Activated T-helper 1 cell treated with anti-CD3 and anti-CD28 coated beads, Interleukin-2, amount 50 U/mL, for 16 hours (primary cell): ENCODE measurements at regions not wholly inside any gene's neighbourhood (a gene's known extent, or its start where the extent isn't known, plus 50 kb on each side); places are given as distances from the start of the nearest gene placed in this dataset.
"Not testable (repeated sequence)": the region's sequence is repeated elsewhere in the genome, so short reads cannot be mapped to it uniquely, and the experiment has no call there.

ENCODE experiments used
- DNase-seq, 2 donors: peaks; one replicate each; pipeline ENCODE4 v3.0.0-alpha.2; 2020; ENCODE audit warnings: low read depth in 1 of 2, low spot score in 1 of 2

DNA sequence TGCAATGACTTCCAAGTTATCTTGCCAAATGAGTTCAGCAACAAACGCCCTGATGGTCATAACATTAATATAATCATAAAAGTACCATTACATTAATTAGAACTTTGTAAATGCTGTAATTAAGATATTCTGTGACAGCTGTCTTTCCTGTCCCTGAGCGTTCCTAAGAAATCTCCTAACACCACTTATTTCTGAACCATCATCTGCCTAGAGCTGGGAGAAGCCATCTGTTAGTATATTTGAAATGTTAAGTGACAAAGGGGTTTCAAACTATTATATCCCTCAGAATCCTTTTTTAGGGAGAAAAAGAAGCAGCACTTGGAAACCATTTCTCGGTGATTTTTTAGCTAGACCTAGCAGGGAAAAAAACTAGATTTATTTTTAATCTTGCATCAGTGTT, 657.5 kb downstream of the FAM181B start:
- DNase-seq = no peak

- no peak for DNase-seq
These were observed 674.2 kb downstream of the FAM181B start for GRCh38 chr11:82059505-82059904.

- DNase-seq = no peak
These were observed 677.2 kb downstream of the FAM181B start for GRCh38 chr11:82056450-82056849.

DNA sequence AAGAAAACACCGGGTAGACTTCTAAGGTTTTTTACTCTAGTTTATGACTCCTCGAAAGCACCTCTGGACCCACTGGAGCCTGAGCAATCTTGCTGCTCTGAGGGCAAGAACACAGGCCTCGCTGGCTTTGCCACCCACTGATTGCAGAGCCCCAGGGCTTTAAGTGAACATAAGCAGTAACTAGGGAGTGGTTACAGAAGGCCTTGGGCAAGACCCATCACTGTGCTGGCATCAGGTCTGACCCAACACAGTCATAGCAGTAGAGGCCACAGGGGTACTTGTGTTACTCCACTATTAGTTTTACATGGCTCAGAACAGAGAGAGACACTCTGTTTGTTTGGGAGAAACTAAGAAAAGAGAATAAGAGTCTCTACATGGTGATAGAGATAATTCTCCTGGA, 684.5 kb downstream of the FAM181B start:
- DNase-seq = no peak

- DNase-seq = no peak
These were observed 686.5 kb downstream of the FAM181B start for GRCh38 chr11:82047200-82047599.

- DNase-seq = no peak
These were observed 686.9 kb downstream of the FAM181B start for GRCh38 chr11:82046778-82047177.

GRCh38 chr11:82045748-82046457, 687.8 kb downstream of the FAM181B start:
- DNase-seq = no peak

DNA sequence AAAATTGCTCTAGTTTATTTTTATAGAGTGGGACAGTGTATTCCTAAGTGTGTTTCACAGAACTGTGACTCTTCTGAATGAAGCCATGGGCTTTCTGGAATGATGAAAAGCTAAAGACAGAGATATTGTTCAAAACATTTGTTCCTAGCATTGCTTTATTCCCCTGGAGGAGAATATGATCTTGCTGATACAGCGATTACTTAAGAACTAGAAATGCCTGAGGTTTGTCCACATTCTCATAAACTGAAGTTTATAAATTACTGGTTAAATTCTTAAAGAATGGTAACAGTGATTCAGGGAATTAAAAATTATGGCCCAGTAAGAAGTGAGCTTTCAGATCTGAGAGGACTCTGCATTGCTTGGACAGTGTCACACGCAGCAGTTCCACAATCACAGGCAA, 690.3 kb downstream of the FAM181B start:
- DNase-seq = no peak

DNA sequence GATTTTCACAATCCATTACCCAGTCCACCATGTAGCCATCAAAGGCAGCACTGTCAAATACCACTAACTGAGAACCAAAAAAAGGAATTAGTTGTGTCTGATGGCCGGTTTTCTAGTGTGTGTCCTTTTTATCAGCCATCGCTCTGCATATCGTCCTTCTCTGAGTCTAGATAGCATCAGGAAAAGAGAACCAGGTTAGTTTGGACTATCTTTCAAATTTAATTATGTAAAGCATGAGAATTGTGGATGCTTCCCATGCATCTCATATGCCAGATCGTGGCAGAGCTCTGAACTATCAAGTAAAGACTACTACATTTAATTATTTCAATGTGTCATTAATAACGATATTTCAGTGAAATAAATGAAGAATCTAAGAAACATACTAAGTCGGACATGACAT, 691.9 kb downstream of the FAM181B start:
- DNase-seq = no peak

GRCh38 chr11:82038154-82038553, 695.5 kb downstream of the FAM181B start:
- DNase-seq = no peak

DNA sequence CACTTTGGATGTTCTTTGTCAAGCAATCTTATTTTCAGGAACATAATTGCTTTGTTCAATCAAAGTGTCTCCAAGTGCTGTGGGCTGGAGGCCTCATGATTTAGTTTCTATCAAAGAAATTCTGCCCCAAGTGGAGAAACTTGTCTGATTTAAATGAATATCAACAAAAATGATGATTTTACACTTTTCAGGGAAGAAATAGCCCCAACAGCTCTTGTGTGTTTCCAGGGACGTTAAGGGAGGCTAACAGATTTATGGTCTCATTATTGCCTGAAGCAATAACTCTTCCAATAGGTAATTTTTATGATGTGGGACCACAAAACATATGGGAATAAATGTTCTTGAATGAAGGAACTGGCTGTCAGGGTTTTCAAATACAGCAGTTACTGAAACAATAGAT, 699.1 kb downstream of the FAM181B start:
- DNase-seq = no peak

GRCh38 chr11:82027335-82027734, 706.3 kb downstream of the FAM181B start:
- DNase-seq = not testable (repeated sequence)

DNA sequence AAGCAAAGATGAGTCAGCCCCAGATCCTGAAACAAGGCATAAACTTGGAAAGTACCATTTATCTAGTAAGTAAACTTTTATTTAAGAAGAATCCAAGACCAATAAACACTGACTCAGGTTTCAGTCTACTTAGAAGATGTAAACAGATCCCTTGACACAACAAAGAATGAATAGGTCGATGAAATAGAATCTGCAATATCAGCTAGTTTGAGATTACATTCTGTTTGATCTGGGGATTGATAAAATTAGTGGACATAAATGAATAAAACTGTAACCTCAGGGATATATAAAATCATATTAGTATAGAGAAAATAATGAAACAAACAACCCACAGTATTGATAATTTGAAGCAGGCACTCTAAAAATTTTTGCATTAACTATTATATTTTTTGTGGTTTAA, 708.9 kb downstream of the FAM181B start:
- no peak for DNase-seq

GRCh38 chr11:82012276-82012675, 721.4 kb downstream of the FAM181B start:
- DNase-seq = no peak

DNA sequence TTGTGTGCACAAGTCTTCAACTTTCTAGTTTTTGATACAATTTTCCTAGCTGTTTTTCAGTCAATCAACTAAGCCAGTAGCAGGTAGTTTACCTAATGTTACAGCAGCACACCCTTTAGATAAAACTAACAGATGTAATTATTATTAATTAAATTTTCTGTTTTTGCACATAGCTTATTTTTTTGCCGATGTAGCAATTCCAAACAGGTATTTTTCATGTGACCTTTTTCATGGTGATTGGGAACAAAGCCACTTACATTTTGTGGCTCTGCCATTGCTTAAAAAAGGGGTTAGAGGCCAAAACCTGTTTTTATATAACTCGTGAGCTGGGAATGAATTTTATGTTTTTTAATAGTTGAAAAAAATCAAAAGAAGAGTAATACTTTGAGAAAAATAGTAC, 724.5 kb downstream of the FAM181B start:
- DNase-seq = no peak

DNA sequence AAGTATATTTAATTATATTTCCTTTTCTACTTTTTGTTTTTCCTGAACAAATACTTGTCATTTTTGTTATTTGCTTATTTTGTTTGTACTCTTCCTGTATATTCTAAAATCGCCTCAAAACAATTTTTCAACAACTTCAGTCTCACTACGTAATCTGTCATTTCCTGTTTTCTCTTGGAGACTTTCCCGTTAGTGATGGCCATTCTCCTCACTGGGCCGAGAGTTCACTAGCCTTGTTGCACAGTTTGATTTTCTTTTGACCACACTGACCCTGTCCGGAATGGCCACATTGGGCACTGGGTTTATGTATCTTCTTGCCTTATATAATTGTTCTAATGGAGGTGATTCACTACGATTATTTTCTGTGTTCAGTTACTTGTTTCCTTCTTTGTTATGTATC, 726.1 kb downstream of the FAM181B start:
- DNase-seq = no peak

DNA sequence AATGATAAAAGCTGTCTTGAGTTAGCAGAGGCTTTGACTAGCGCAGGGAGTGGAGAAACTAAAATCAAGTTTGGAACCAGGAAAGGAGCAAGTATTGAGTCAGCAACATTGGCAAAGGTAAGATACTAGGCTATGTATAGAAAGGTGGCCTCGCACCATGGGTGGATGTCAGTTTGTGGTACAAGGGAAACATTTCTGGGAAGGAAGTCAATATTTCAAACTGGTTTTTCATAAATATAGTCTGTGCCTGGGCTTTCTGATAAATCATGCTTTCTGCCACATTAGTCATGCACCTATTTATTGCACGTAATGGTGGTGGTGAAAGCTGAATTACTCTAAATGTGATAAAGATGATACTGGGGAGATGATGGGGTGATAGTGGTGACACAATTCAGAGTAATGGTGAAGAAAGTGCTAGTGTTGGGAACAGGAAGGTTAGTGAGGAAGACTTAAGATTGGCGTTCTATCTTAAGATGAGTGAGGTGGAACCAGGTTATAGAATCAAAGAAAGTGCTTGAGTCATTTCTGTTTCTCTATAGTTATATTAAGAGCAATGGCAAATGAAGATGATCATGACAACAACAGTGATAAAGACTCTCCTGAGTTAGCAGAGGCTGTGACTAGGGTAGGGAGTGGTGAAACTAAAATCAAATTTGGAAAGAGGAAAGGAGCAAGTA, 729.0 kb downstream of the FAM181B start:
- DNase-seq = no peak

- DNase-seq = no peak
These were observed 729.8 kb downstream of the FAM181B start for GRCh38 chr11:82003671-82004515.

DNA sequence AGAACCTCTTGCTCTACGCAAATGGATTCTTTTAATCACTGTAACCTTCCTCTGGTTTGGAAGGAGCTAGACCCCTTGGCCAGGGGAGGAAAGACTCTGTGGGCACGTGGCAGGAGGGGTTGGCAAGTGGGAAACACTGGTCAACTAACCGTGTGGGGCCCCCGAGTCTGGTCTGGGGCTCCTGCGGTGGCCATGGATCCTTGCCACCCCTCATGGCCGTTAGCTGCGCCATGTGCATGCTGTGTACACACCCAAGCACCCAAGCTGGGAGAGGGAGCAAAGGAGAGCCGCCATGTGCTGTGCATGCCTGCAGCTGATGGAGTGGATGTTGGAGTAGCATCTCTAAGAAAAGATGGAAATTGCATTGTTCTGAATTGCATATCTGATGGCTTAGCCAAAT, 730.6 kb downstream of the FAM181B start:
- no peak for DNase-seq

DNA sequence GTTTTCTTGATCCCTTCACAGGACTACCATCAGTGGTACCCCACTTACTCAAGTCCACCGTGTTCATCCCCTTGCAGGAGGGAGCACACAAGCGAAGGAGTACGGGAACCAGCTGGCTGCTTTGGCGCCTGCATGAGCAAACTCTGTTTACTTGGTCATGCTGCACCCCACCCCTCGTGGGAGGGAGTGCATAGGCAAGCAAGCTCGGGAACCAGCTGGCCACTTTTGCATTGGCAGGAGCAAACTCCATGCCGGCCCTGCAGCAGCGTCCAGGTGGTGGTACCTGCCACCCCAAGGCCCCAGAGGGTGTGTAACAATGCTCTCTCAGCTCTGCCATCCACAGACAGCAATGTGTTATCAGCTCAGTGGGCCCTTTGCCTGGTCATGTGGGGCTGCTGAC, 737.8 kb downstream of the FAM181B start:
- DNase-seq = no peak

DNA sequence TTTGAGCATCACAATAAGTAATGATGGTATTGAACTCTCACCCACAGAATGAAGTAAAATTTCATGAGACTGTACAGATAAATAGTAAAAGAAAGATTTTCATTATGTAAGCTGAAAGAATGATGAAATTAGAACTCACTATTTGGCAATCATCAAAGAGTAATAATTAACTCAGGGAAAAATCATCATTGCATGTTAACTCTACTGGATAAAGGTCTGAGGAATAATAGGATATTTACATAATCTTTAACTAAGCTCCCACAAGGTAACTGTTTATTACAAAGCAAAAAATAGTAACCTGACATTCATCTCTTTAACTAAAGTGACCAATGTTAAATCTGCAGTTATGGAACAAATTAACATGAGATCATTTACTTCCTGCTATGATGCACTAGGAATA, 739.9 kb downstream of the FAM181B start:
- DNase-seq = no peak
